Stomach smooth muscle (tissue), 2 donors: ENCODE measurements at regions not wholly inside any gene's neighbourhood (a gene's known extent, or its start where the extent isn't known, plus 50 kb on each side); places are given as distances from the start of the nearest gene placed in this dataset.
"Not testable (repeated sequence)": the region's sequence is repeated elsewhere in the genome, so short reads cannot be mapped to it uniquely, and the experiment has no call there.

Experiments
- H3K27ac ChIP-seq: one replicate; pipeline ENCODE4 v1.7.0; 2013; ENCODE audit warnings: mild to moderate bottlenecking, low read length, inconsistent platforms
- H3K27me3 ChIP-seq, 2 donors: one replicate each; pipeline ENCODE4 v1.7.0; 2013; ENCODE audit warnings: low read length in 2 of 2; ENCODE audit not compliant: insufficient read depth in 2 of 2, control insufficient read depth in 1 of 2
- H3K36me3 ChIP-seq, 2 donors: one replicate each; pipeline ENCODE4 v1.7.0; 2013; ENCODE audit warnings: low read length in 2 of 2; ENCODE audit not compliant: control insufficient read depth in 2 of 2, insufficient read depth in 2 of 2
- H3K4me1 ChIP-seq: one replicate; pipeline ENCODE4 v1.7.0; 2013; ENCODE audit warnings: low read length; ENCODE audit not compliant: control insufficient read depth, insufficient read depth
- H3K4me3 ChIP-seq, 2 donors: one replicate each; pipeline ENCODE4 v1.7.0; 2013; ENCODE audit warnings: low read length in 2 of 2
- H3K9ac ChIP-seq, 2 donors: one replicate each; pipeline ENCODE4 v1.7.0; 2013; ENCODE audit warnings: low read length in 2 of 2, mild to moderate bottlenecking in 1 of 2
- H3K9me3 ChIP-seq, 2 donors: one replicate each; pipeline ENCODE4 v1.7.0; 2013; ENCODE audit warnings: low read length in 2 of 2; ENCODE audit not compliant: control insufficient read depth in 2 of 2
- donor health status: healthy.
- donor health status: Pancreatic carcinoma.

DNA sequence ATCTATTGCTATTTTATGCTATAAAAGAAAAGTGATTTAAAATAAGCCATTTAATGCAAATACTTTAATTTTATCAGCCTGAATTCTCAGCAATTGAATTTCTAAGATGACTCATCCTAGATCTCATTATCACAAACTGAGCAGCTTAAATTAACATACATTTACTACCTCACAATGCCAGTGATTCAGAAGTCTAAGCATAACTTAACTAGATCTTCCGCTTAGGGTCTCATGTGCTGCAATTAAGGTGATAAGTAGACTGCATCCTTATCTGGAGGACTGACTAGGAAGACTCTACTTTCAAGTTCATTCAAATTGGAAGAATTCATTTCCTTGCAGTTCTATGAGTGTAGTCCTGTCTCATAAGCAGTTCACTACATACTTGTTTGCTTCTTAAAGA, 286.6 kb downstream of the COL11A1 start:
- Histone ChIP-seq H3K9ac (no peak overlapping the region), H3K27ac (no peak overlapping the region), H3K9me3 (no peaks in the 10 kb centered on the region), H3K4me1 (no peaks in the 10 kb centered on the region), H3K4me3 (no peak overlapping the region), H3K36me3 (no peaks in the 10 kb centered on the region), H3K27me3 (no peaks in the 10 kb centered on the region)

DNA sequence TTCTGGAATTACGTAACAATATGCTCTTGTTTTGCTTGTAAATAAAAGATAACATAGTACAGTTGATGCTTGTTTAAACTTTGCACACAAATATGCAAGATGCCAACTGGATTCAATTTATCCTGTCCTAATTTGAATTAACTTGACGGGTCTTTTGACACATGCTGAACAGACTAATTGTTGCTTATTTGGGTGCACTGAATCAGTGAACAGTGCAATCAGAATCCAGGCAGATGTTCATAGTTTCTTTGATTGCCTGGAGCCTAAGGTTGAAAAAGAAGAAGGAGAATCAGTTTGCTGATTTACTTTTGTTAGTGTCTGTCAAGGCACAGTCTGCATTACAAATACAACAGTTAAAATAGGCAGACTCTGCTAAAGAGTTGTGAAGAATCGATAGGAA, 307.9 kb downstream of the COL11A1 start:
- H3K4me1 ChIP-seq = no peaks in the 10 kb centered on the region
- H3K36me3 ChIP-seq = no peaks in the 10 kb centered on the region
- no peaks in the 10 kb centered on the region for H3K9me3 ChIP-seq
- no peak overlapping the region for H3K27ac ChIP-seq
- no peaks in the 10 kb centered on the region for H3K27me3 ChIP-seq
- H3K4me3 ChIP-seq = no peak overlapping the region
- no peak overlapping the region for H3K9ac ChIP-seq

DNA sequence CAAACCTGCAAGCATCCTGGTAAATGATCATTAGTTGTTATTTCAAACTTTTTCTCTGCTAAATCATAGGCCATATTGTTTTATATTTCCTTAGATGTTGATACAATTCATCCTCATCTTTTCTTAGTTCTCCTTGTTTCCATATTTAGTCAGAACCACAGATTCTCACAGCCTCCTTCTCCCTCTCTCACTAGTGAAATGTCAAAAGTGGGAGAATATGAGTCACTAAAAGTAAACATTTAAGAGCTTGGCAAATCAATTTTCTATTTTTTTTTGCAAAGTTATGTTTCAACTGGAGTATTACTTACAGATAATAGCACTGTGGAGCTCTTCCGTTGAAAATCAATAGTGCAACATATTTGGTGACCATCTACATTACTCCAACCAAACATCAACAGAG, 308.8 kb downstream of the COL11A1 start:
- Histone ChIP-seq H3K27me3 (no peaks in the 10 kb centered on the region), H3K27ac (no peak overlapping the region), H3K9me3 (no peaks in the 10 kb centered on the region), H3K4me3 (no peak overlapping the region), H3K36me3 (no peaks in the 10 kb centered on the region), H3K9ac (no peak overlapping the region), H3K4me1 (no peaks in the 10 kb centered on the region)

DNA sequence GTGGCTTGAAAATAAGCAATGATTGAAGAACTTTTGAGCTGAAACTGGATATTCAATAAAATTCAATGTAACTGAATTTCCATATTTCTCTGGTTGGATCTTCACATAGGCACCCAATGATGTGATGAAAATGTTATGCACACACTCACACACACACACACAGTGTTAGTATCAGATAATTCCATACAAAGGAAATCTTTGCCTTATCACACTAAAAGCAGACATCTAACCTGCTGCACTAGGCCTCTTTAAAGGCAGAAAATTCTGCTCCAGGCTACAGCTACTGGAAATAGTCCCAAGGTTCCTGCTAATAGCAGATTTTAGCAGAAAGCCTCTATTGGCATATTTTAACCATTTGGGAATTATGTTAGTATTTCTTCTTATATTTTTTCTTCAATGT, 309.6 kb downstream of the COL11A1 start:
- Histone ChIP-seq H3K4me1 (no peaks in the 10 kb centered on the region), H3K9me3 (no peaks in the 10 kb centered on the region), H3K36me3 (no peaks in the 10 kb centered on the region), H3K27ac (no peak overlapping the region), H3K4me3 (no peak overlapping the region), H3K27me3 (no peaks in the 10 kb centered on the region), H3K9ac (no peak overlapping the region)

DNA sequence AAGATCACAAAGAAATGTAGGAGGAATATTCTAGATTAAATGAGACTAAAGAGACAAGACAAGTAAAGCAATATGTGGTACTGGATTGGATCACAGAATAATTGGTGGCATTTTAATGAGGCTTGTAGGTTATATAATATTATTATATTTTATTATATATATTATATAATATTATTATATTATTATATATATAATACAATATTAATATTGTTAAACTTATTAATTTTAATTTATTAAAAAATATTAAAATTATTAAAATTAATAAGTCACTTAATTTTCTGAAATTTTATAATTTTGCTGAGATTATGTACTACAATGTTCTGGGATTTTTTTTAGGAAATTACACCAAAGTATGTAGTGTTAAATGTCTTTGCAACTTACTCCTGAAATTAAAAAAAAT, 311.9 kb downstream of the COL11A1 start:
- no peaks in the 10 kb centered on the region for H3K27me3 ChIP-seq

DNA sequence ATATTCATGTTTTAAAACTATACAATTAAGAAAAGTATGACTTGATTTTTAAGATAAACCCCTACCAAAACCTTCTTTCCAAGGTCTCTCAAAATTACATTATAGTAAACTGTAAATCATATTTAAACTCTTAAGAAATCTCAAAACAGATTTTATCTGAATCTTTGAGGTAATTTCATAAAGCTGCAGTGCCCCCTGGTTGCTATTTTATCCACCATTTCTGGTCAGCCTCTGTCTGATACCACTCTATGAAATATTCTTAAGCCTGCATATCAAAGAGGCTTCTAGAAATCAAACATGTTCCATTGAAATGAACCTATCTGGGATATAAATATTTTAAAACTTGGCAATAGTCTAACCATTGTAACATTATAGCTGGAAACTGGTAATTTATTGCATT, 317.3 kb downstream of the COL11A1 start:
- Histone ChIP-seq H3K4me1 (no peaks in the 10 kb centered on the region), H3K9ac (no peak overlapping the region), H3K9me3 (no peaks in the 10 kb centered on the region)

More for the DNA sequence above, 311.9 kb downstream of the COL11A1 start:
- Histone ChIP-seq H3K9me3 (no peaks in the 10 kb centered on the region), H3K4me1 (no peaks in the 10 kb centered on the region), H3K36me3 (no peaks in the 10 kb centered on the region), H3K27ac (no peak overlapping the region), H3K9ac (no peak overlapping the region), H3K4me3 (no peak overlapping the region)

DNA sequence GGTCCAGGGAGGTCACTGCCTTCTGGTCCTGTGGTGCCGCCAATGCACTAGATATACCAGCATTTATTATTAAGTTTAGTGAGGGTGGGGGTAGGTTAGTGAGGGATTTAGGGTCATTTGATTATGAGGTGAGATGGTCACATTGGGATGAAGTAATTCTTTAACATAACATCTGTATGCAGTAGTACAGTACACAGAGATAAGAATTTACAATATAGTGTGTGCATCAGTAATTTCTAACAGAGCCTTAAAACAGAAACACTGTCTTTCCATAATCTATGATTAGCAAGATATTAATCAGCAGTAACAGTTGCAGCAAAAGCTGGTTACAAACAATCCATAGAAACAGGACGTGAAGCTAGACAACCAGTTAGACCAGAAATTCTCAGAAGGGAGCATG, 318.4 kb downstream of the COL11A1 start:
- not testable (repeated sequence) for H3K9me3 ChIP-seq, H3K36me3 ChIP-seq, H3K27ac ChIP-seq, H3K4me1 ChIP-seq, H3K4me3 ChIP-seq, H3K27me3 ChIP-seq, H3K9ac ChIP-seq

More for the DNA sequence above, 317.3 kb downstream of the COL11A1 start:
- Histone ChIP-seq H3K27me3 (no peaks in the 10 kb centered on the region), H3K27ac (no peak overlapping the region), H3K36me3 (no peaks in the 10 kb centered on the region), H3K4me3 (no peak overlapping the region)

DNA sequence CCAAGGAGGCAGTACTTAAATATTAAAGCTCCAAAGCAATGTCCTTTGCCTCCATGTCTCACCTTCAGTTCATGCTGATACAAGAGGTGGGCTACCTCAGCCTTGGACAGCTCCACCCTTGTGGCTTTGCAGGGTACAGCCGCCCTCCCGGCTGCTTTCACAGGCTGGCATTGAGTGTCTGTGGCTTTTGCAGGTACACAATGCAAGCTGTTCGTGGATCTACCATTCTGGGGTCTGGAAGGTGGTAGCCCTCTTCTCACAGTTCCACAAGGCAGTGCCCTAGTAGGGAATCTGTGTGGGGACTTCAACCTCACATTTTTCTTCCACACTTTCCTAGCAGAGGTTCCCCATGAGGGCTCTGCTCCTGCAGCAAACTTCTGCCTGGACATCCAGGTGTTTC, 324.8 kb downstream of the COL11A1 start:
- H3K27me3 ChIP-seq = no peaks in the 10 kb centered on the region
- no peaks in the 10 kb centered on the region for H3K9me3 ChIP-seq
- no peak overlapping the region for H3K4me3 ChIP-seq
- no peaks in the 10 kb centered on the region for H3K4me1 ChIP-seq
- H3K36me3 ChIP-seq = no peaks in the 10 kb centered on the region
- H3K27ac ChIP-seq = no peak overlapping the region
- H3K9ac ChIP-seq = no peak overlapping the region

DNA sequence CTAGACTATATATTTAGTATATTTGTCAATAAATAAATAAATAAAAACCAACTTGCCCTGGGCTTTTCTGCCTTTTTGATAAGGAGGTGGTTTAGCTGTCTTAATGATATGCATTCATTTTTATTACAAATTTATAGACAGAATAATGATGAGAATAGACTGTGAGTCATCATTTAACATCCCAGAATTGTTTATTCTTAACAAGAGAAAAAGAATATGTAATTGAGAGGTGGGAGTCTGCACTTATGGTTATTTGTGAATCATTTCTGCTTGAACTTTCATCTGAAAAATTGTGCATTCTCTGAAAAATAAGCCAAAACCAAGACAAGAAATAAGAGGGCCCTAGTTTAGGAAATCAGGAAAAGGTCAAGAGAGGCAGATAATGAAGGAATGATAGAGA, 326.2 kb downstream of the COL11A1 start:
- H3K4me1 ChIP-seq = no peaks in the 10 kb centered on the region
- H3K27me3 ChIP-seq = no peaks in the 10 kb centered on the region
- no peak overlapping the region for H3K27ac ChIP-seq
- H3K36me3 ChIP-seq = no peaks in the 10 kb centered on the region
- no peak overlapping the region for H3K9ac ChIP-seq
- no peak overlapping the region for H3K4me3 ChIP-seq
- no peaks in the 10 kb centered on the region for H3K9me3 ChIP-seq

DNA sequence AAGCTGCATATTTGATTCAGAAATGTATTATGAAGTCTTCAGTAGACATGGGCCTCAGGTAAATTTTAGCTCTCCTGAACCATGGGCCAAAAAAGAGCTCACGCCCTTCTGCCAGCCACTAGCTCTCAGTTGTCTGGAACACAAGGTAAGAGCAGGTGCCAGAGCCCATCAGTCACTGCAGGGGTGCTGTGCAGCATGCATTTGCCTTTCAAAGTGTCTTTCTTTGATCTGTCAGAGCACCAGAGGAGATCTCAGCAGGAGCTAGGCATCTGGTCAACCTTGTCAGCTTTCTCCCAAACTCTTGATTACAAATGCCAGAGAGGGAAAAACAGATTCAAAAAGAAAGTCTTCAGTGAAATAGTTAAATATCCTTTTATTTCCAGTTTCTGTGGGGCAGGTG, 332.3 kb downstream of the COL11A1 start:
- Histone ChIP-seq H3K4me3 (no peak overlapping the region), H3K27me3 (no peaks in the 10 kb centered on the region), H3K4me1 (no peaks in the 10 kb centered on the region), H3K36me3 (no peaks in the 10 kb centered on the region), H3K9me3 (no peaks in the 10 kb centered on the region), H3K9ac (no peak overlapping the region), H3K27ac (no peak overlapping the region)

DNA sequence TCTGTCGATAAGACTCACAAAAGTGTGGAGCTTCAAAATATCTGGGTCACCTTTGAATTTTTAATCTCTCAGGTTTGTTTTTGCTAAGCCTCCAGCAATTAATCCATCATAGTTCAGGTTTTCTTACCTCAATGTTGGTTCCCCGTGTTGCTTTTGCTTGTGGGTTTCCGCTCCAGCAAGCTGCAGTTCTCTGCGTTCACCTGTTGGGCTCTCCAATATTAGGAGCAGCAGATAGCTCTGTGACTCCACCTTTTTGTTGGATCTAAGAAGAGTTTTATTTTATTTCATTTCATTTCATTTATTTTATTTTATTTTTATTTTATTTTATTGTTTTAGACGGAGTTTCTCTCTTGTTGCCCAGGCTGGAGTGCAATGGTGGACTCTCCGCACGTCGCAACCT, 335.5 kb downstream of the COL11A1 start:
- Histone ChIP-seq H3K9me3 (no peaks in the 10 kb centered on the region), H3K4me3 (no peak overlapping the region), H3K9ac (no peak overlapping the region), H3K4me1 (no peaks in the 10 kb centered on the region), H3K27me3 (no peaks in the 10 kb centered on the region), H3K27ac (no peak overlapping the region), H3K36me3 (no peaks in the 10 kb centered on the region)

DNA sequence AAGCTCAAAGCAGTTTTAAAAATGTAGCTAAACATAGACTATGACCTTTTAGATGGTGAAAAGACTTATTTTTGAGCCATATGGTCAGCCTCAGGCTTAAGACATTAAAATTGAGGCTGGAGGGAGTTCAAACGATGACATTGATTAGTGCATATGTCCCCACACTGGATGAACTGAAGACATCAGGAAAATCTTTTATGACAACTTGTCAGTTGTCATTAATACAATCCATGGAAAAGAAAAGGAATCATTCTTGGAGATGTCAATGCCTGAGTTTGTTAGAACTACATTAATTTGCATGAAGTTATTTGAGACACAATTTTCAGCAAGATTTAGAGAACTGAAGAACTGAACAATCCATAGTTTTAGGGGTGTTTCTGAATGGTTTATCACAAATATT, 349.9 kb downstream of the COL11A1 start:
- Histone ChIP-seq H3K4me3 (no peak overlapping the region), H3K9ac (no peak overlapping the region)

More for the DNA sequence above, 349.9 kb downstream of the COL11A1 start:
- Histone ChIP-seq H3K9me3 (no peaks in the 10 kb centered on the region), H3K36me3 (no peaks in the 10 kb centered on the region), H3K27ac (no peak overlapping the region), H3K27me3 (no peaks in the 10 kb centered on the region), H3K4me1 (no peaks in the 10 kb centered on the region)
